Hippocampal formation (tissue), 2 donors: ENCODE measurements at regions not wholly inside any gene's neighbourhood (a gene's known extent, or its start where the extent isn't known, plus 50 kb on each side); places are given as distances from the start of the nearest gene placed in this dataset.
"Not testable (repeated sequence)": the region's sequence is repeated elsewhere in the genome, so short reads cannot be mapped to it uniquely, and the experiment has no call there.

Experiments
- DNase-seq, 2 donors: peaks; one replicate each; lab custom pipeline; 2025; lab: John Stamatoyannopoulos, UW

- DNase-seq, result no peak
Measured at GRCh38 chr9:97773091-97773490, 76.0 kb upstream of the XPA start.

- no peak for DNase-seq
Measured at GRCh38 chr9:97773723-97774122, 76.6 kb upstream of the XPA start.

- DNase-seq, result no peak
Measured at GRCh38 chr9:97774673-97775072, 77.5 kb upstream of the XPA start.

GRCh38 chr9:97778740-97779139 lies 74.3 kb upstream of the FOXE1 start:
- not testable (repeated sequence) for DNase-seq

- no peak for DNase-seq
Measured at GRCh38 chr9:97779608-97780007, 73.4 kb upstream of the FOXE1 start.

GRCh38 chr9:97781902-97782301 lies 71.1 kb upstream of the FOXE1 start:
- no peak for DNase-seq

GRCh38 chr9:97786341-97786740 lies 66.7 kb upstream of the FOXE1 start:
- DNase-seq, result no peak

- no peak for DNase-seq
Measured at GRCh38 chr9:97787551-97787950, 65.5 kb upstream of the FOXE1 start.

GRCh38 chr9:97788763-97789663 lies 64.0 kb upstream of the FOXE1 start:
- no peak for DNase-seq

- no peak for DNase-seq
Measured at GRCh38 chr9:97790542-97790941, 62.5 kb upstream of the FOXE1 start.

- no peak for DNase-seq
Measured at GRCh38 chr9:97791542-97791941, 61.5 kb upstream of the FOXE1 start.

- no peak for DNase-seq
Measured at GRCh38 chr9:97793067-97793466, 60.0 kb upstream of the FOXE1 start.

- no peak for DNase-seq
Measured at GRCh38 chr9:97794666-97795065, 58.4 kb upstream of the FOXE1 start.

- DNase-seq, result not testable (repeated sequence)
Measured at GRCh38 chr9:97796176-97796575, 56.9 kb upstream of the FOXE1 start.

- DNase-seq, result no peak
Measured at GRCh38 chr9:97801180-97801579, 51.8 kb upstream of the FOXE1 start.

GRCh38 chr9:97802276-97802675 lies 50.8 kb upstream of the FOXE1 start:
- DNase-seq, result no peak

- DNase-seq, result peak; percentile 6 to 34
Measured at GRCh38 chr9:97803167-97804058, 49.6 kb upstream of the FOXE1 start.
